ENCODE measurements at regions not wholly inside any gene's neighbourhood (a gene's known extent, or its start where the extent isn't known, plus 50 kb on each side); places are given as distances from the start of the nearest gene placed in this dataset.

GRCh38 chr3:66923969-66924368, 74.1 kb upstream of the KBTBD8 start:
- Histone ChIP-seq H3K36me3 (no peaks in the 10 kb centered on the region), H3K27ac (no peak overlapping the region), H3K9me3 (no peaks in the 10 kb centered on the region), H3K27me3 (no peaks in the 10 kb centered on the region), H3K4me1 (no peaks in the 10 kb centered on the region), H3K9ac (ENCODE audit: low read depth in 2 of 2, low read length in 2 of 2) (no peak overlapping the region), H3K4me3 (no peak overlapping the region)
- intact Hi-C loops (cut with DNase I): loop anchor here (10.0 kb wide), 1 partner anchor 89 kb away; no protein-coding TSS in a partner anchor
- TF ChIP-seq CTCF (IDR thresholded peaks at IDR 0.05): no peak
- no peak for DNase-seq

DNA sequence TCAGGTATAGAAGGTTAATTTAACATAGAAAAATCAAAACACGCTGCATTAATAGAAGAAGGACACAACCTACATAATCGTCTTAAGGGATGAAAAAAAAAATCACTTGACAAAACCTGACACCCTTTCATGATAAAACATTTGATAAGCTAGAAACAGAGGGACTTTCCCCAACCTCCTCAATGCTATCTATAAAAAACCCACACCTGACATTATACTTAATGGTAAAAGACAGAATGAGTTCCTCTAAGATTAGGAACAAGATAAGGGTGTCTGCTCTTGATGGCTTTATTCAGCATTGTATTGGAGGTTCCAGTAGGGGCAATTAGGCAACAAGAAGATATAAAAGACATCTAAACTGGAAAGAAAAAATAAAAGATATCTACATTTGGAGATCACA, 69.9 kb upstream of the KBTBD8 start:
- Histone ChIP-seq H3K4me1 (no peaks in the 10 kb centered on the region), H3K27ac (no peak overlapping the region), H3K36me3 (no peaks in the 10 kb centered on the region), H3K27me3 (no peaks in the 10 kb centered on the region), H3K9ac (ENCODE audit: low read depth in 2 of 2, low read length in 2 of 2) (no peak overlapping the region), H3K9me3 (no peaks in the 10 kb centered on the region), H3K4me3 (no peak overlapping the region)
- no peak for TF ChIP-seq CTCF (IDR thresholded peaks at IDR 0.05)
- no peak for DNase-seq
- intact Hi-C loops (cut with DNase I): loop anchor here (10.0 kb wide), 1 partner anchor 93 kb away; no protein-coding TSS in a partner anchor

GRCh38 chr3:66931291-66931690, 66.8 kb upstream of the KBTBD8 start:
- H3K27me3 ChIP-seq: no peaks in the 10 kb centered on the region
- H3K4me3 ChIP-seq: no peak overlapping the region
- no peaks in the 10 kb centered on the region for H3K4me1 ChIP-seq
- intact Hi-C loops (cut with DNase I): no loop called here
- DNase-seq: no peak
- H3K27ac ChIP-seq: peak overlapping the region; percentile 32
- no peaks in the 10 kb centered on the region for H3K36me3 ChIP-seq
- no peak overlapping the region for H3K9ac ChIP-seq (ENCODE audit: low read depth in 2 of 2, low read length in 2 of 2)
- no peaks in the 10 kb centered on the region for H3K9me3 ChIP-seq
- no peak for TF ChIP-seq CTCF (IDR thresholded peaks at IDR 0.05)

DNA sequence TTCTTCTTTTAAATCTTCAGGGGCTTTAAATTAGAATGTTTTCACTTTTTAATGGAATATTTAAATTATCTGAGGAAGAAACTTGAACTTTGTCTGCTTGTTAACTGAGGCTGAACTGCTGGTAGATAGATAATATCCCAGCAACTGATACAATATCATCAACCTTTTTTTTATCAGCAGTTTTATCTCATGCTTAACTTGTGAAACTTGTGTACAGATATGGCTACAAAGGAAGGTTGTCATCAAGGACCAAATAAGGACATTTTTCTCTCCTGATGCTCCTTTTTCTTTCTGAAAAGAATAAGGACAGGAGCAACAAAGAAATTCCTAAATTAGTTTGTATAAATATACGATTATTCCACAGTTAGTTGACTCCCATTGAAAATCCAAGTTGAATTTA, 66.4 kb upstream of the KBTBD8 start:
- Histone ChIP-seq H3K4me3 (no peak overlapping the region), H3K27ac (peak overlapping the region; percentile 32), H3K36me3 (no peaks in the 10 kb centered on the region), H3K9me3 (no peaks in the 10 kb centered on the region), H3K9ac (ENCODE audit: low read depth in 2 of 2, low read length in 2 of 2) (no peak overlapping the region), H3K4me1 (no peaks in the 10 kb centered on the region), H3K27me3 (no peaks in the 10 kb centered on the region)
- intact Hi-C loops (cut with DNase I): no loop called here
- no peak for DNase-seq
- TF ChIP-seq CTCF (IDR thresholded peaks at IDR 0.05): no peak

- Histone ChIP-seq H3K27me3 (no peaks in the 10 kb centered on the region), H3K4me1 (no peaks in the 10 kb centered on the region), H3K27ac (no peak overlapping the region), H3K9ac (ENCODE audit: low read depth in 2 of 2, low read length in 2 of 2) (no peak overlapping the region), H3K36me3 (no peaks in the 10 kb centered on the region), H3K4me3 (no peak overlapping the region), H3K9me3 (no peaks in the 10 kb centered on the region)
- no peak for DNase-seq
- intact Hi-C loops (cut with DNase I): no loop called here
- TF ChIP-seq CTCF (IDR thresholded peaks at IDR 0.05): no peak
These were observed 64.9 kb upstream of the KBTBD8 start for GRCh38 chr3:66933233-66933632.

GRCh38 chr3:66934041-66934440, 64.1 kb upstream of the KBTBD8 start:
- TF ChIP-seq CTCF (IDR thresholded peaks at IDR 0.05): no peak
- no peak overlapping the region for H3K27ac ChIP-seq
- H3K9ac ChIP-seq (ENCODE audit: low read depth in 2 of 2, low read length in 2 of 2): no peak overlapping the region
- no peaks in the 10 kb centered on the region for H3K9me3 ChIP-seq
- no peak for DNase-seq
- H3K4me1 ChIP-seq: no peaks in the 10 kb centered on the region
- no peak overlapping the region for H3K4me3 ChIP-seq
- no peaks in the 10 kb centered on the region for H3K36me3 ChIP-seq
- H3K27me3 ChIP-seq: no peaks in the 10 kb centered on the region
- intact Hi-C loops (cut with DNase I): no loop called here
